ENCODE measurements at regions not wholly inside any gene's neighbourhood (a gene's known extent, or its start where the extent isn't known, plus 50 kb on each side); places are given as distances from the start of the nearest gene placed in this dataset.

DNA sequence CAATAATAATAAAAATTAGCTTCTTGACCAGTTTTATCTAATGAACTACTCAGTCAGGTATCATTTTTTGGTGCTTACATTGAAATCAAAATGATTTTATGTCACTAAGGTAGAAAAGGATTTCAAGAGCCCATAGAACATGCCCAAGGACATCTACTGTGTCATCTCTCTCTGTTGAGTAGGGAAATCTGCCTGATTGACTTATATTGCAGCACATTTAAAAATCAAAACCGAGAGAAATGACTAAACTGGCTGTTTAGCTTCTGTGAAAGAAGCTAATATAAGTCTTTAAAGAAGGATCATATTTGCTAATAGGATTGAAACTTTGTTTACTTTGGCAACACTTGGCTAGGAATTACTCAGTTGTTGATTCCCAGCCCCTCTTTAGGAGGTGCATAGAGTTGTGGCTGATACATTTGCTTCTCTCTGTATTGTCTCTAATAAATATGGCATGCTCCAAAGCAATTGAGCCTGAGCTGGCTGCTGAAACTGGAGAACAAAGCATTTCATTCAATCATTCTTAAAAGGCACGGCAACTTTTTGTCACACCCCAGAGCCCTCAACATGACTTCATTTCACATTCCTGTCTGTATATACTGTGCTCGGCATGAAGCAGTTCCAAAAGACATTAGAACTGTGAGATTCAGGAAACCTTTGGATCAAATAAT is 1096.9 kb upstream of the POT1 start:
- TF ChIP-seq, protein P1, sequence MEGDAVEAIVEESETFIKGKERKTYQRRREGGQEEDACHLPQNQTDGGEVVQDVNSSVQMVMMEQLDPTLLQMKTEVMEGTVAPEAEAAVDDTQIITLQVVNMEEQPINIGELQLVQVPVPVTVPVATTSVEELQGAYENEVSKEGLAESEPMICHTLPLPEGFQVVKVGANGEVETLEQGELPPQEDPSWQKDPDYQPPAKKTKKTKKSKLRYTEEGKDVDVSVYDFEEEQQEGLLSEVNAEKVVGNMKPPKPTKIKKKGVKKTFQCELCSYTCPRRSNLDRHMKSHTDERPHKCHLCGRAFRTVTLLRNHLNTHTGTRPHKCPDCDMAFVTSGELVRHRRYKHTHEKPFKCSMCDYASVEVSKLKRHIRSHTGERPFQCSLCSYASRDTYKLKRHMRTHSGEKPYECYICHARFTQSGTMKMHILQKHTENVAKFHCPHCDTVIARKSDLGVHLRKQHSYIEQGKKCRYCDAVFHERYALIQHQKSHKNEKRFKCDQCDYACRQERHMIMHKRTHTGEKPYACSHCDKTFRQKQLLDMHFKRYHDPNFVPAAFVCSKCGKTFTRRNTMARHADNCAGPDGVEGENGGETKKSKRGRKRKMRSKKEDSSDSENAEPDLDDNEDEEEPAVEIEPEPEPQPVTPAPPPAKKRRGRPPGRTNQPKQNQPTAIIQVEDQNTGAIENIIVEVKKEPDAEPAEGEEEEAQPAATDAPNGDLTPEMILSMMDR (IDR thresholded peaks at IDR 0.05 in 4 of 5, conservative IDR thresholded peaks at IDR 0.05 in 1 of 5) = no peak
- TF ChIP-seq POLR2A (IDR thresholded peaks at IDR 0.05) = no peak

Measured in gastrocnemius medialis (tissue), 4 donors.